Endothelial cell (in vitro differentiated cells): ENCODE measurements at regions not wholly inside any gene's neighbourhood (a gene's known extent, or its start where the extent isn't known, plus 50 kb on each side); places are given as distances from the start of the nearest gene placed in this dataset.

Source experiments
- DNase-seq: peaks from one replicate; pipeline ENCODE4 v3.0.0; 2021; ENCODE audit warnings: low spot score
- H3K27ac Mint-ChIP-seq: one replicate; pipeline ENCODE4 v1.8.0; 2021; ENCODE audit warnings: mixed read lengths, inconsistent platforms; ENCODE audit not compliant: unreplicated experiment
- H3K27me3 Mint-ChIP-seq: one replicate; pipeline ENCODE4 v1.8.0; 2021; ENCODE audit warnings: mild to moderate bottlenecking, moderate library complexity, mixed read lengths, inconsistent platforms; ENCODE audit not compliant: unreplicated experiment
- H3K36me3 Mint-ChIP-seq: one replicate; pipeline ENCODE4 v1.8.0; 2021; ENCODE audit warnings: mild to moderate bottlenecking, low read depth, mixed read lengths, inconsistent platforms; ENCODE audit not compliant: unreplicated experiment
- H3K4me1 Mint-ChIP-seq: one replicate; pipeline ENCODE4 v1.8.0; 2021; ENCODE audit warnings: mild to moderate bottlenecking, mixed read lengths, inconsistent platforms; ENCODE audit not compliant: unreplicated experiment
- H3K4me3 Mint-ChIP-seq: one replicate; pipeline ENCODE4 v1.8.0; 2021; ENCODE audit warnings: mild to moderate bottlenecking, mixed read lengths, inconsistent platforms; ENCODE audit not compliant: unreplicated experiment
- H3K9me3 Mint-ChIP-seq: one replicate; pipeline ENCODE4 v1.8.0; 2021; ENCODE audit warnings: mixed read lengths, inconsistent platforms; ENCODE audit not compliant: unreplicated experiment
- TF ChIP-seq, protein P1 (sequence below): fragments of 200-600 bp; sonication (generic); IDR thresholded peaks from one replicate; pipeline ENCODE4 v1.5.0; 2021; ENCODE audit warnings: antibody characterized with exemption; ENCODE audit not compliant: unreplicated experiment

DNA sequence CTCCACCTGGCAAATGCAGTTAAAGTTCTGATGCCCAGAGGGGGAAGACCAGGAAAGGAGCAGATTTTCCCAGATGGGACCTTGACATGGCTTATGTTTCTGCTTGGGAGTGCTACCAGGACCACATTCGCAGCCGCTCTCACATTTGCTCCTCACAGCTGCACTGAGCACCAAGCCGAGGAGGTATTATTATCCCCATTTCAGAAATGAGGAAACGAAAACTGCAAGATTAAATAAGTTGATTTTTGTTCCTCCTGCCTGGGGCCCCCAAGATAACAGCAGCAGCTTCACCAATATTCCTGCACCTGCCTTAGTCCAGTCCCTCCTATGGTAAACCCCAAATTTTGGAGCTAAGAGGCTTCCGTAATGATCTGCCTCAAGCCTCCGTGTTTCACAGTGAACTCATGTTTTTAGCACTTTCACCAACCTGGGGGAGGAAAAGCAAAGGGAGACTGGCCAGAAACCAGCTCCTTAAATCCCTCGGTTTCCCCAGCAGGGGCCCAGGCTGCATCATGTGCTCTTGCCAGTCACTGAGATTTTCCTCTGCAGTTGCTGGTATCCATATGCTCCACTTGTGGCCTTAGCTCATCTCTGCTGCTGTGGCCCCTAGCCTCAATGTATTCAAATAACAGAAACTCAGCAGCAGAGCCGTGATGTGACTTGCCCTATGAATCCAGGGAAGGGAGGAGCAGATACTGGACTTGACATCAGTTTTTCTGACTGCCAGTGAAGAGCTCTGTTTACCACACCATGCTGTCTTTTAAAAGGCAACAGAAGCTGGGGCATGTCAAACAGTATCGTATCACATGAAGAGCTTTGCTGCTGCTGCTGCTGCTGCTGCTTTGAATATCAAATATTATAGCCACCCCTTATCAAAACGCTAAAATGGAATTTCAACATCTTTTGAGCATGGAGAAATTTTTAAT lies 95.5 kb upstream of the KLHL13 start:
- no peaks in the 10 kb centered on the region for H3K36me3 Mint-ChIP-seq
- no peak overlapping the region for H3K27ac Mint-ChIP-seq
- no peaks in the 10 kb centered on the region for H3K9me3 Mint-ChIP-seq
- DNase-seq: no peak
- H3K4me3 Mint-ChIP-seq: no peak overlapping the region
- peaks cover 5% of the 10 kb centered on the region for H3K4me1 Mint-ChIP-seq
- TF ChIP-seq, protein P1, sequence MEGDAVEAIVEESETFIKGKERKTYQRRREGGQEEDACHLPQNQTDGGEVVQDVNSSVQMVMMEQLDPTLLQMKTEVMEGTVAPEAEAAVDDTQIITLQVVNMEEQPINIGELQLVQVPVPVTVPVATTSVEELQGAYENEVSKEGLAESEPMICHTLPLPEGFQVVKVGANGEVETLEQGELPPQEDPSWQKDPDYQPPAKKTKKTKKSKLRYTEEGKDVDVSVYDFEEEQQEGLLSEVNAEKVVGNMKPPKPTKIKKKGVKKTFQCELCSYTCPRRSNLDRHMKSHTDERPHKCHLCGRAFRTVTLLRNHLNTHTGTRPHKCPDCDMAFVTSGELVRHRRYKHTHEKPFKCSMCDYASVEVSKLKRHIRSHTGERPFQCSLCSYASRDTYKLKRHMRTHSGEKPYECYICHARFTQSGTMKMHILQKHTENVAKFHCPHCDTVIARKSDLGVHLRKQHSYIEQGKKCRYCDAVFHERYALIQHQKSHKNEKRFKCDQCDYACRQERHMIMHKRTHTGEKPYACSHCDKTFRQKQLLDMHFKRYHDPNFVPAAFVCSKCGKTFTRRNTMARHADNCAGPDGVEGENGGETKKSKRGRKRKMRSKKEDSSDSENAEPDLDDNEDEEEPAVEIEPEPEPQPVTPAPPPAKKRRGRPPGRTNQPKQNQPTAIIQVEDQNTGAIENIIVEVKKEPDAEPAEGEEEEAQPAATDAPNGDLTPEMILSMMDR: no peak
- H3K27me3 Mint-ChIP-seq: peaks cover 2% of the 10 kb centered on the region

DNA sequence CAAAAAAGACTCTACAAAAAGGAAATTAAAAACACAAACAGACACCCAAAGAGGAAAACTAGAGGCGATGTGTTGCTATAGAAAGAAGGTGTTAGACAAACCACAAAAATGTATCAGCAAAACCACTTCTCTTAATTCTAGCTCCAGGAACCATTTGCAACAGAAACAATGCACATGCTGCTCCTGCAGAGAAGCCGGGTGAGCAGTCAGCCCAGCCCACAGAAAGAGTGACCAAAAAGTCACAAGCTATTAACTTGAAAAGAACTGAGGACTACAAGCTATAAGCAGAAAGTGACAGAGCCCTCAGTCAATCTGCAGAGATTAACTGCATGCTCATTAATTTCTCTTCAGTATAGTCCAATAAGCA lies 96.2 kb upstream of the KLHL13 start:
- Mint-ChIP-seq H3K9me3 (no peaks in the 10 kb centered on the region), H3K27ac (no peak overlapping the region), H3K4me1 (peaks cover 5% of the 10 kb centered on the region), H3K4me3 (no peak overlapping the region), H3K36me3 (no peaks in the 10 kb centered on the region), H3K27me3 (peaks cover 2% of the 10 kb centered on the region)
- TF ChIP-seq, protein P1: no peak
- no peak for DNase-seq

DNA sequence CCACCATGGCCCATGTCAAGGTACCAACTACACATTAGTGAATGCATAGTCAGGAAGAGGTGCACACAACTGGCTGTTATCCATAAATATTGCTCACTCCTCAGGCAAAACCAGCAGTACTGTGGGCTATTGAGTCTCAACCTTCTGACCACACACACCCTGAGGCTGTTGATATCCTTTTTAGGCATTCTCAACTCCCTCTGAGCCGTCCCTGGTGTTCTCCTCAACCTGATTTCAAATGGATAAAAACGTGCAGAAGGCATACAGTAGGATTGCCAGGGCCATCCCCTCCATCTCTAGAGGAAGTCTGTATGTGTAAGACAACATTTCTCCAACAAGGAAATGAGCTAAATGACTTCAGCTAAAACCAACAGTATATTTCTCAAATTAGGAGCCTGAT lies 98.7 kb upstream of the KLHL13 start:
- H3K36me3 Mint-ChIP-seq: no peaks in the 10 kb centered on the region
- H3K9me3 Mint-ChIP-seq: no peaks in the 10 kb centered on the region
- H3K4me1 Mint-ChIP-seq: peaks cover 5% of the 10 kb centered on the region
- H3K27ac Mint-ChIP-seq: no peak overlapping the region
- no peak overlapping the region for H3K4me3 Mint-ChIP-seq
- H3K27me3 Mint-ChIP-seq: peaks cover 2% of the 10 kb centered on the region
- TF ChIP-seq, protein P1: no peak
- no peak for DNase-seq

DNA sequence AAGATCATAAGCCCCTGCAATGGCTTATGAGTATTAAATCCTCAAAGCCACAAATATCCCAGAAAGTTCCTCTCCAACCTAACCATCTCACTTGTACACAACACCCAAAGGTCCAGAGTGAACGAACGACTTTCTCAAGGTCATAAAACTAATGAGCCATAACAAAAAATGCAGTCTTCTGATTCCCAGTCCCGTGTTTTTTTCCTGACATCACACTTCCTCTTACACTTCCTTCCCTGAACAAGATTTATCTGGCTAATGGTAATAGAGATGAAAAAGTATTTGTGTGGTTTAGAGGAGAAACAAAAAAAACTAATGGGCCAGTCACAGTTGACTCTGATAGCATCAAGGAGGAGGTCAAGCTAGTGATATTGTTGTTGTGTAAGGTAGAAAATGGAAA lies 99.5 kb upstream of the KLHL13 start:
- Mint-ChIP-seq H3K4me1 (peaks cover 5% of the 10 kb centered on the region), H3K4me3 (peak overlapping the region; percentile 16), H3K9me3 (no peaks in the 10 kb centered on the region), H3K27me3 (peaks cover 2% of the 10 kb centered on the region), H3K27ac (no peak overlapping the region), H3K36me3 (no peaks in the 10 kb centered on the region)
- TF ChIP-seq, protein P1: no peak
- no peak for DNase-seq

DNA sequence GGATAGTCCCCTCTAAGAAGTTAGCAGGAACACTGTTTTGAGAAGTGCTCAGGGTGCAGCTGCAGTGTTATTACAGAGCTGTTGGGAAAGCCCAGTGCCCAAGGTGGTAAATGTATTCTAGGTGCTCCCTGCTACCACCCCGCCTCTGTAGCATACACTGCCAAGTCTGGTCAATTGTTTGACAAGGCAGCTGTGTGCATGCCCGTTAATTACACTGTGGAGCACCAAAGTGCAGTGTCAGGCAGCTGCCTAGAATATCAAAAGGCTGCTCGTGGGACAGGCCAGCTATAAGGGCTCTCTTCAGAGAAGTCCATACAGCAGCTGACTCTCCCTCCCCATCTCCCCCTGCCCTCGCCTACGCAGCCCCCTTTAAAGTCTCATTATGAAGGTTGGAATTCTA lies 99.9 kb upstream of the KLHL13 start:
- Mint-ChIP-seq H3K36me3 (no peaks in the 10 kb centered on the region), H3K27ac (no peak overlapping the region), H3K4me3 (no peak overlapping the region), H3K9me3 (no peaks in the 10 kb centered on the region), H3K27me3 (peaks cover 2% of the 10 kb centered on the region), H3K4me1 (peaks cover 5% of the 10 kb centered on the region)
- no peak for DNase-seq
- TF ChIP-seq, protein P1: no peak
